ENCODE measurements at regions not wholly inside any gene's neighbourhood (a gene's known extent, or its start where the extent isn't known, plus 50 kb on each side); places are given as distances from the start of the nearest gene placed in this dataset.

GRCh38 chr5:155598552-155598951 is 585.0 kb downstream of the KIF4B start:
- no peaks in the 10 kb centered on the region for H3K4me1 ChIP-seq (ENCODE audit: low read length)
- no peaks in the 10 kb centered on the region for H4K20me1 ChIP-seq (ENCODE audit: insufficient read depth, low read length)
- H3F3A ChIP-seq (ENCODE audit: insufficient read depth, low read length) = no peaks in the 10 kb centered on the region
- no peak overlapping the region for H2AFZ ChIP-seq (ENCODE audit: low read length)
- TF ChIP-seq CTCF (IDR thresholded peaks at IDR 0.05; ENCODE audit: low read length) = no peak
- no peak for TF ChIP-seq EZH2phosphoT487 (IDR thresholded peaks at IDR 0.05; ENCODE audit: low read length)
- no peak for TF ChIP-seq EZH2 (optimal IDR thresholded peaks at IDR 0.05; ENCODE audit: low read depth, low read length)
- no peaks in the 10 kb centered on the region for H3K79me2 ChIP-seq (ENCODE audit: low read length)
- no peaks in the 10 kb centered on the region for H3K9me3 ChIP-seq (replicated peaks; ENCODE audit: insufficient read depth, low read length)
- no peak for DNase-seq
- H3K9me2 ChIP-seq (replicated peaks; ENCODE audit: insufficient read depth, low read length) = no peaks in the 10 kb centered on the region
- H3K27ac ChIP-seq (ENCODE audit: low read length) = no peak overlapping the region
- H3K4me2 ChIP-seq (ENCODE audit: low read depth, low read length) = no peak overlapping the region
- no peak overlapping the region for H3K4me3 ChIP-seq (ENCODE audit: low read length)
- H3K9ac ChIP-seq (ENCODE audit: low read length) = no peak overlapping the region
- no peaks in the 10 kb centered on the region for H3K36me3 ChIP-seq (replicated peaks; ENCODE audit: insufficient read depth, low read length)
- H3K27me3 ChIP-seq (replicated peaks; ENCODE audit: insufficient read depth, low read length) = no peaks in the 10 kb centered on the region

GRCh38 chr5:155605920-155606319 is 592.4 kb downstream of the KIF4B start:
- TF ChIP-seq EZH2 (optimal IDR thresholded peaks at IDR 0.05; ENCODE audit: low read depth, low read length) (no peak), EZH2phosphoT487 (IDR thresholded peaks at IDR 0.05; ENCODE audit: low read length) (no peak), CTCF (IDR thresholded peaks at IDR 0.05; ENCODE audit: low read length) (no peak)
- Histone ChIP-seq H3K4me1 (ENCODE audit: low read length) (no peaks in the 10 kb centered on the region), H3F3A (ENCODE audit: insufficient read depth, low read length) (no peaks in the 10 kb centered on the region), H3K27ac (ENCODE audit: low read length) (no peak overlapping the region), H3K4me2 (ENCODE audit: low read depth, low read length) (no peak overlapping the region), H3K4me3 (ENCODE audit: low read length) (no peak overlapping the region), H4K20me1 (ENCODE audit: insufficient read depth, low read length) (no peaks in the 10 kb centered on the region), H3K9me2 (replicated peaks; ENCODE audit: insufficient read depth, low read length) (no peaks in the 10 kb centered on the region), H3K36me3 (replicated peaks; ENCODE audit: insufficient read depth, low read length) (no peaks in the 10 kb centered on the region), H3K9me3 (replicated peaks; ENCODE audit: insufficient read depth, low read length) (no peaks in the 10 kb centered on the region), H3K79me2 (ENCODE audit: low read length) (no peaks in the 10 kb centered on the region), H3K9ac (ENCODE audit: low read length) (no peak overlapping the region), H2AFZ (ENCODE audit: low read length) (no peak overlapping the region), H3K27me3 (replicated peaks; ENCODE audit: insufficient read depth, low read length) (no peaks in the 10 kb centered on the region)
- no peak for DNase-seq

GRCh38 chr5:155616779-155617392 is 603.3 kb downstream of the KIF4B start:
- Histone ChIP-seq H3F3A (ENCODE audit: insufficient read depth, low read length) (no peaks in the 10 kb centered on the region), H3K9ac (ENCODE audit: low read length) (no peak overlapping the region), H3K9me3 (replicated peaks; ENCODE audit: insufficient read depth, low read length) (no peaks in the 10 kb centered on the region), H3K4me2 (ENCODE audit: low read depth, low read length) (no peak overlapping the region), H4K20me1 (ENCODE audit: insufficient read depth, low read length) (no peaks in the 10 kb centered on the region), H3K36me3 (replicated peaks; ENCODE audit: insufficient read depth, low read length) (no peaks in the 10 kb centered on the region), H3K79me2 (ENCODE audit: low read length) (no peaks in the 10 kb centered on the region), H3K27ac (ENCODE audit: low read length) (no peak overlapping the region), H3K27me3 (replicated peaks; ENCODE audit: insufficient read depth, low read length) (no peaks in the 10 kb centered on the region), H2AFZ (ENCODE audit: low read length) (no peak overlapping the region), H3K9me2 (replicated peaks; ENCODE audit: insufficient read depth, low read length) (no peaks in the 10 kb centered on the region), H3K4me1 (ENCODE audit: low read length) (no peaks in the 10 kb centered on the region), H3K4me3 (ENCODE audit: low read length) (no peak overlapping the region)
- TF ChIP-seq EZH2phosphoT487 (IDR thresholded peaks at IDR 0.05; ENCODE audit: low read length) (no peak), CTCF (IDR thresholded peaks at IDR 0.05; ENCODE audit: low read length) (peak; percentile 75)
- DNase-seq = peak; percentile 35

All from MM.1S (cell line).